22Rv1 (cell line): ENCODE measurements at regions not wholly inside any gene's neighbourhood (a gene's known extent, or its start where the extent isn't known, plus 50 kb on each side); places are given as distances from the start of the nearest gene placed in this dataset.

Source experiments
- H3K27ac ChIP-seq: fragments of 450-650 bp; 2 replicates; pipeline ENCODE4 v1.5.1; 2017
- CTCF ChIP-seq: fragments of 450-650 bp; IDR thresholded peaks from 2 replicates; pipeline ENCODE4 v1.5.1; 2017; ENCODE audit warnings: mild to moderate bottlenecking
- ZFX ChIP-seq: fragments of 450-650 bp; IDR thresholded peaks from 2 replicates; pipeline ENCODE4 v1.6.1; 2017; ENCODE audit warnings: antibody characterized with exemption, borderline replicate concordance

GRCh38 chr3:18061737-18062656 lies 319.6 kb upstream of the TBC1D5 start:
- H3K27ac ChIP-seq, result no peak overlapping the region
- no peak for TF ChIP-seq ZFX
- no peak for TF ChIP-seq CTCF

GRCh38 chr3:18058666-18059065 lies 316.2 kb upstream of the TBC1D5 start:
- TF ChIP-seq ZFX (no peak), CTCF (no peak)
- H3K27ac ChIP-seq, result no peak overlapping the region

DNA sequence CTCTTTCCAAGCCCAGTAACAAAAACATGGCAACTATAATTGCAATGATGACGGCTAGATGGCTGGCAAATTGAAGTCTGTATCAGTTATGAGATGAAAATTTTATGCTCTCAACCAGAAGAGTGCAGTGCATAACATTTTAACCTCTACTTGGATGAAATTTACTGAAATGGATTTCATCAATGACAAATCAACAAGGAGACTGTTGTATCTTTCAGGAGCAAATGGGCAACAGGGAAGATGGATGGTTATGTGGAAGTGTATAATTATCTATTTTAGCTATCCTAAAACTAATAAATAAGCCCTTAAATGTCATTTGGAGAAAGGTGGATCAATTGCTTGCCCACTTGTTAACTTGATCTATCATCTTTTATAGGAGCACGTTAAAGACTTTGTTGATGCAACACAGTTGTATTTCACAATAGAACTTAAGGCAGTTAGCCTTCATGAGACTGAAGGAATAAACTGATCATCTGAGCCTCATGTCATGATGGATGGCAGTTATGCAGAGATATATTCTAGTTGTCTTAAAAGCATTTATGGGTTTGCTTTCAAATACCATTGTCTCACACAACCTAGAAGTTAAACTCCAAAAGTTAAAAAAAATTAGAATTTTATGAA lies 315.1 kb upstream of the TBC1D5 start:
- H3K27ac ChIP-seq, result no peak overlapping the region
- TF ChIP-seq CTCF (no peak), ZFX (no peak)

DNA sequence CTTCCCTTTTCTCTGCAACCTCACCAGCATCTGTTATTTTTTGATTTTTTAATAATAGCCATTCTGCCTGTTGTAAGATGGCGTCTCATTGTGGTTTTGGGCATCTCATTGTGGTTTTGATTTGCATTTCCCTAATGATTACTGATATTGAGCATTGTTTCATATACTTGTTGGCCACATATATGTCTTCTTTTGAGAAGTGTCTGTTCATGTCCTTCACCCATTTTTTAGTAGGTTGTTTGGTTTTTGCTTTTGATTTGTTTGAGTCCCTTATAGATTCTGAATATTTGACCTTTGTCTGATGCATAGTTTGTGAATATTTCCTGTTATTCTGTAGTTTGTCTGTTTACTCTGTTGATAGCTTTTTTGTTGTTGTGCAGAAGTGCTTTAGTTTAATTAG lies 312.2 kb upstream of the TBC1D5 start:
- TF ChIP-seq ZFX (no peak), CTCF (no peak)
- H3K27ac ChIP-seq, result no peak overlapping the region

DNA sequence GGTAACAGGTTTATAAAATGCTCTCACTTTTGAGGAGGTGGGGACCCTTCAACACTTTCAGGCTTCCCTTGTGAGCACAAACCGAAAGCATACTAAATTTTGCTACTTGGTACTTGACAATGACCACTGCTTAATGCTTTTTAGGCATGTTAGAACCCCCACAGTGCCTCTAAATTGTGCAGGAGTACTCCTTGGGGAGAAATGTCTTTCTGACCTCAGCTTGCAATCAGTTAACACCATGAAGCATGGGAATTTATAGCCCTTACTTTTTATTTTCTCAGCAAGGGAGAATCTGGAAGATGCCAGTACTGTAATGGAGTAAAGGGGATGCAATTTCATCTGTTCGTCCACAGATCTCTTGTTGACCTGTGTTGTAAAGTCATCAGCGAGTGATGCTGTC lies 308.9 kb upstream of the TBC1D5 start:
- no peak overlapping the region for H3K27ac ChIP-seq
- TF ChIP-seq CTCF (no peak), ZFX (no peak)

DNA sequence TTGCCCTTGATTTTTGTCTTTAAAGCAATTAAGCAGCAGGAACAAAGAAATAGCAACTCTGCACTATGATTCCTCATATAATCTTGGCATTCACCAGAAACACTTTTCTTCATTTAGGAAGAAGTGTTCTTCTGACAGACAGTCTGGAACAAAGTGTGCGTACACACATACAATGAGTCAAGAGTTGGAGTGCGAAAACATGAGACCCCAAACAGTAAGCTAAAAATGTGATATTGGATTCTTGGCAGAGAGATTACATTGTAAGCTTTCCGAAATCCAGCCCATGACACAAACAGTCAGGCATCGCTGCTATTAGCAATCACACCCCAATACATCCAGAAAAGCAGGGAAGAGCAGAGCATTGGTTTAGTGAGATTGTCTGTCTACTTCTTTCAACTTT lies 306.7 kb upstream of the TBC1D5 start:
- TF ChIP-seq CTCF, result no peak
- TF ChIP-seq ZFX, result no peak
- no peak overlapping the region for H3K27ac ChIP-seq

DNA sequence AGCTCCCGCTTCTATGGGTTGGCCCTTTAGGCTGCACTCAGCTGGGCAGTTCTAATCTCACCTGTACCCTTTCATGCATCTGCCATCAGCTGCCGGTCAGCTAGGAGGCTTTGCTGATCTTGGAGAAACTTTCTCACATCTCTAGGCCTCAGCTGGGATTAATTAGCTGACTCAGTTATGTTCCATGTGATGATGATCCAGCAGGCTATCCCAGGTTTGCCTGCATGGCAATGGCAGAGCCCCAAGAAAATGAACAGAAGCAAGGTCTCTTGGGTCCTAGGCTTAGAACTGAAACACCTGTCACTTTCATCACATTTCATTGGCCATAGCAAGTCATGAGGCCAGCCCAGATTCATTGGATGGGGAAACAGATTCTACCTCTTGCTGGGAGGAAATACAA lies 304.6 kb upstream of the TBC1D5 start:
- H3K27ac ChIP-seq, result no peak overlapping the region
- TF ChIP-seq ZFX (no peak), CTCF (no peak)
